HEK293 (cell line): ENCODE measurements at regions not wholly inside any gene's neighbourhood (a gene's known extent, or its start where the extent isn't known, plus 50 kb on each side); places are given as distances from the start of the nearest gene placed in this dataset.

Source experiments
- CTCF ChIP-seq: fragments of 450-650 bp; formaldehyde crosslinking; IDR thresholded peaks from 2 replicates; pipeline ENCODE4 v1.5.1; 2016; ENCODE audit warnings: missing biosample characterization, missing genetic modification characterization
- HOXA7 ChIP-seq: sonication (generic); formaldehyde crosslinking; IDR thresholded peaks from 2 replicates; pipeline ENCODE4 v1.8.1; 2022; ENCODE audit warnings: missing genetic modification reagents, borderline replicate concordance
- PRDM10 ChIP-seq: fragments of 450-650 bp; formaldehyde crosslinking; IDR thresholded peaks from 2 replicates; pipeline ENCODE4 v1.5.1; 2016; ENCODE audit warnings: missing biosample characterization, missing genetic modification characterization
- SP3 ChIP-seq: fragments of 450-650 bp; formaldehyde crosslinking; IDR thresholded peaks from 2 replicates; pipeline ENCODE4 v1.5.1; 2016; ENCODE audit warnings: missing biosample characterization, missing genetic modification characterization
- ZNF146 ChIP-seq: fragments of 450-650 bp; formaldehyde crosslinking; IDR thresholded peaks from 2 replicates; pipeline ENCODE4 v1.5.1; 2016; ENCODE audit warnings: missing biosample characterization, missing genetic modification characterization
- ZNF416 ChIP-seq: fragments of 450-650 bp; formaldehyde crosslinking; IDR thresholded peaks from 2 replicates; pipeline ENCODE4 v1.5.1; 2016; ENCODE audit warnings: missing biosample characterization, missing genetic modification characterization
- ZNF776 ChIP-seq: fragments of 450-650 bp; formaldehyde crosslinking; IDR thresholded peaks from 2 replicates; pipeline ENCODE4 v1.5.0; 2017; ENCODE audit warnings: missing biosample characterization, missing genetic modification characterization, borderline replicate concordance

GRCh38 chr3:30227571-30228301 is 378.7 kb upstream of the TGFBR2 start:
- no peak for TF ChIP-seq CTCF (tag by site-specific recombination)
- TF ChIP-seq ZNF146 (tag by site-specific recombination): no peak
- TF ChIP-seq ZNF776 (tag by site-specific recombination): no peak
- no peak for TF ChIP-seq HOXA7
- no peak for TF ChIP-seq ZNF416 (tag by site-specific recombination)
- TF ChIP-seq PRDM10 (tag by site-specific recombination): no peak
- no peak for TF ChIP-seq SP3 (tag by site-specific recombination)
